ENCODE measurements at regions not wholly inside any gene's neighbourhood (a gene's known extent, or its start where the extent isn't known, plus 50 kb on each side); places are given as distances from the start of the nearest gene placed in this dataset.

DNA sequence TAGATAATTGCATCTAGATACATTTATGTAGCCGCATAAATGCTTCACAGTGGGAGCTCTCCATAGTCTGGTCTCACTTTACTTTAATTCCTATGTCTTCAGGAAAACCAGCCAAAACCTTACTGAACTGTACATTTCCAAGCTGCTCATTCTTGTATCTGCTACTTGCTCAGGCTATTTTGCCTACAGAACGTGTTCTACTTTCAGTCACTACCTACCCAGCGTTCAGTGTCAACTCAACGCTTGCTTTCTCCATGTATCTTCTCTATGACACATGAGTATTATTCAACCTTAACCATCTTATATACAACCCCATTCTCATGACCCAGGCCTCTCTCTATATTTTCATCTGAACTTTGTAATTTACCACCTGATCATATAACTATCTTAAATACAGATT is 101.9 kb downstream of the KLF12 start:
- CTCF ChIA-PET = no interaction called here
- TF ChIP-seq CTCF (IDR thresholded peaks at IDR 0.05; ENCODE audit: insufficient read depth, low read length, missing control alignments) = no peak
- POLR2A ChIA-PET = no interaction called here

GRCh38 chr13:74027161-74027779 is 106.9 kb downstream of the KLF12 start:
- no peak for DNase-seq (ENCODE audit: low read depth, low spot score)
- CTCF ChIA-PET = interaction anchor here (0.7 to 1.1 kb wide), 2 partner anchors 14 to 260 kb away, joined by 3 read pairs; no protein-coding TSS in a partner anchor
- no peak for TF ChIP-seq CTCF (IDR thresholded peaks at IDR 0.05; ENCODE audit: insufficient read depth, low read length, missing control alignments)
- H3K4me3 ChIP-seq (ENCODE audit: low read depth, low read length) = no peak overlapping the region
- POLR2A ChIA-PET = no interaction called here

More for the DNA sequence above, 101.9 kb downstream of the KLF12 start:
- no peak overlapping the region for H3K4me3 ChIP-seq (ENCODE audit: low read depth, low read length)
- DNase-seq (ENCODE audit: low read depth, low spot score) = no peak

DNA sequence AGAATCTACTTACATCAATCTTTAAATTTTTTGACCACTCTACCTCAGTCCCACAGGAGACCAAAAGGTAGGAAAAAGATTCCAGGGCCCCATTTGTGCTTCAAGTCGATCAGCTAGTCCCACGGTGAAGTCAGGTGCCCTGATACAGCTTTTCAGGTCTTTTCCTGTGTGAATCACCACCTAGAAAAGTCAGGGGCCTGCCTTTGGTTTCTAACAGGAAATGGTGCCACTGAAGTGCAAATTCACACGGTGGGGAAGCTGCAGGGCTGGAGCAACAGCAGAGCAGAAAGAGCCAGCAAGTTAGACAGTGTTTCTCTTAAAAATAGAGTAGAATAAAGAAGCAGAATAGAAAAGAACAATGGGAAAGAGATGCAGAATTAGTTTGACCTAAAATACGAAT is 107.5 kb downstream of the KLF12 start:
- H3K4me3 ChIP-seq (ENCODE audit: low read depth, low read length) = no peak overlapping the region
- ChIA-PET POLR2A (no interaction called here), CTCF (interaction anchor here (1.1 kb wide), 1 partner anchor 260 kb away, joined by 3 read pairs; no protein-coding TSS in a partner anchor)
- no peak for TF ChIP-seq CTCF (IDR thresholded peaks at IDR 0.05; ENCODE audit: insufficient read depth, low read length, missing control alignments)
- no peak for DNase-seq (ENCODE audit: low read depth, low spot score)

DNA sequence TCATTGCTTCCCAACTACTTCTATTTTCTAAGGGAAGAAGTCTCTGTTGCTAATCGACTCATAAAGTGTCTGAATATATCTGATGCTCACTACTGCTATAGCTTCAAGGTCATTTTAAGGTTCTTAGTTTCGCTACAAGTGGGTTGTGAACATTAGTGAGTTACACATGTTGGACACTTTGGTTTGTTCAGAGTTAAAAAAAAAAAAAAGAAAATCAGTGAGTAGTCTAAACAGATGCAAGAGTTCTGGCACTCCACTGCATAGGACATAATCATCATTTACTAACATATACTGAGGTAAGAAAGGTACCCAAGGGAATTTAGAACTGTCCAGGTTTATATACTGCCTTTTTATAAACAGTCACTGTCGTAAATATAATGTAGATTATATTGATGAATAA is 108.8 kb downstream of the KLF12 start:
- TF ChIP-seq CTCF (IDR thresholded peaks at IDR 0.05; ENCODE audit: insufficient read depth, low read length, missing control alignments) = no peak
- no peak overlapping the region for H3K4me3 ChIP-seq (ENCODE audit: low read depth, low read length)
- CTCF ChIA-PET = interaction anchor here (0.8 to 1.8 kb wide), 3 partner anchors 9 to 17 kb away, joined by 3 to 9 read pairs (median 3); no protein-coding TSS in a partner anchor
- DNase-seq (ENCODE audit: low read depth, low spot score) = no peak
- POLR2A ChIA-PET = no interaction called here

GRCh38 chr13:74024856-74025255 is 109.3 kb downstream of the KLF12 start:
- POLR2A ChIA-PET = no interaction called here
- TF ChIP-seq CTCF (IDR thresholded peaks at IDR 0.05; ENCODE audit: insufficient read depth, low read length, missing control alignments) = no peak
- H3K4me3 ChIP-seq (ENCODE audit: low read depth, low read length) = no peak overlapping the region
- no peak for DNase-seq (ENCODE audit: low read depth, low spot score)
- CTCF ChIA-PET = interaction anchor here (0.8 to 1.8 kb wide), 5 partner anchors 10 to 36 kb away, joined by 3 to 9 read pairs (median 3); no protein-coding TSS in a partner anchor

GRCh38 chr13:74024314-74024713 is 109.9 kb downstream of the KLF12 start:
- TF ChIP-seq CTCF (IDR thresholded peaks at IDR 0.05; ENCODE audit: insufficient read depth, low read length, missing control alignments) = no peak
- ChIA-PET POLR2A (no interaction called here), CTCF (interaction anchor here (0.8 to 1.8 kb wide), 4 partner anchors 10 to 35 kb away, joined by 3 to 9 read pairs (median 3); no protein-coding TSS in a partner anchor)

More at GRCh38 chr13:74024314-74024713, 109.9 kb downstream of the KLF12 start:
- H3K4me3 ChIP-seq (ENCODE audit: low read depth, low read length) = no peak overlapping the region
- no peak for DNase-seq (ENCODE audit: low read depth, low spot score)
